GM10266 (cell line): ENCODE measurements at regions not wholly inside any gene's neighbourhood (a gene's known extent, or its start where the extent isn't known, plus 50 kb on each side); places are given as distances from the start of the nearest gene placed in this dataset.
A peak's percentile ranks its signal among the peaks of the same experiment; 100 is the strongest.

ENCODE experiments used
- DNase-seq: peaks from one replicate; pipeline ENCODE4 v3.0.0; 2012; ENCODE audit errors: extremely low spot score
- CTCF ChIP-seq: IDR thresholded peaks from 2 replicates; pipeline ENCODE4 v1.5.1; 2012; ENCODE audit warnings: mild to moderate bottlenecking, low read depth; ENCODE audit not compliant: control insufficient read depth, insufficient read depth; ENCODE audit errors: missing control alignments

- peak; percentile 25 for DNase-seq
These were observed 376.3 kb downstream of the CNTNAP4 start for GRCh38 chr16:76653390-76654026.

GRCh38 chr16:76654088-76654820, 377.1 kb downstream of the CNTNAP4 start:
- TF ChIP-seq CTCF: no peak
- no peak for DNase-seq

More at GRCh38 chr16:76653390-76654026, 376.3 kb downstream of the CNTNAP4 start:
- TF ChIP-seq CTCF: peak; percentile 49

GRCh38 chr16:76656994-76657393, 379.8 kb downstream of the CNTNAP4 start:
- no peak for DNase-seq
- no peak for TF ChIP-seq CTCF

- no peak for TF ChIP-seq CTCF
- DNase-seq: no peak
These were observed 384.6 kb downstream of the CNTNAP4 start for GRCh38 chr16:76661691-76662235.

GRCh38 chr16:76665571-76666275, 388.5 kb downstream of the CNTNAP4 start:
- TF ChIP-seq CTCF: no peak
- DNase-seq: no peak

GRCh38 chr16:76668207-76668725, 391.1 kb downstream of the CNTNAP4 start:
- TF ChIP-seq CTCF: no peak
- DNase-seq: no peak
